ACC112 (cell line): ENCODE measurements at regions not wholly inside any gene's neighbourhood (a gene's known extent, or its start where the extent isn't known, plus 50 kb on each side); places are given as distances from the start of the nearest gene placed in this dataset.
A peak's percentile ranks its signal among the peaks of the same experiment; 100 is the strongest.

ENCODE experiments used
- H2AFZ ChIP-seq: fragments of 200-600 bp; sonication (generic); one replicate; pipeline ENCODE4 v1.6.0; 2017; ENCODE audit warnings: antibody characterized with exemption, low read length; ENCODE audit not compliant: unreplicated experiment
- H3K27ac ChIP-seq: fragments of 200-600 bp; sonication (generic); 2 replicates; pipeline ENCODE4 v1.5.1; 2014; ENCODE audit warnings: low read depth, mild to moderate bottlenecking, antibody characterized with exemption, low read length, moderate library complexity
- H3K27me3 ChIP-seq: fragments of 200-600 bp; sonication (generic); 2 replicates; pipeline ENCODE4 v1.6.1; 2014; ENCODE audit warnings: mild to moderate bottlenecking, antibody characterized with exemption, low read length, moderate library complexity, mixed read lengths; ENCODE audit not compliant: insufficient read depth
- H3K36me3 ChIP-seq: fragments of 200-600 bp; sonication (generic); 2 replicates; pipeline ENCODE4 v1.6.1; 2016; ENCODE audit warnings: mild to moderate bottlenecking, antibody characterized with exemption, low read length, moderate library complexity, mixed read lengths; ENCODE audit not compliant: insufficient read depth
- H3K4me1 ChIP-seq: fragments of 200-600 bp; sonication (generic); one replicate; pipeline ENCODE4 v1.6.1; 2016; ENCODE audit warnings: low read length, mixed read lengths; ENCODE audit not compliant: insufficient read depth, unreplicated experiment, control insufficient read depth
- H3K4me3 ChIP-seq: fragments of 200-600 bp; sonication (generic); 2 replicates; pipeline ENCODE4 v1.5.1; 2014; ENCODE audit warnings: mild to moderate bottlenecking, low read depth, low read length
- H3K79me2 ChIP-seq: fragments of 200-600 bp; sonication (generic); one replicate; pipeline ENCODE4 v1.6.0; 2016; ENCODE audit warnings: low read length; ENCODE audit not compliant: control insufficient read depth, unreplicated experiment, insufficient read depth

- Histone ChIP-seq H3K79me2 (no peaks in the 10 kb centered on the region), H3K27me3 (no peaks in the 10 kb centered on the region), H3K27ac (no peak overlapping the region), H3K4me1 (no peaks in the 10 kb centered on the region), H3K4me3 (no peak overlapping the region), H2AFZ (no peak overlapping the region), H3K36me3 (no peaks in the 10 kb centered on the region)
These were observed 525.4 kb upstream of the TLE4 start for GRCh38 chr9:79046401-79046800.

DNA sequence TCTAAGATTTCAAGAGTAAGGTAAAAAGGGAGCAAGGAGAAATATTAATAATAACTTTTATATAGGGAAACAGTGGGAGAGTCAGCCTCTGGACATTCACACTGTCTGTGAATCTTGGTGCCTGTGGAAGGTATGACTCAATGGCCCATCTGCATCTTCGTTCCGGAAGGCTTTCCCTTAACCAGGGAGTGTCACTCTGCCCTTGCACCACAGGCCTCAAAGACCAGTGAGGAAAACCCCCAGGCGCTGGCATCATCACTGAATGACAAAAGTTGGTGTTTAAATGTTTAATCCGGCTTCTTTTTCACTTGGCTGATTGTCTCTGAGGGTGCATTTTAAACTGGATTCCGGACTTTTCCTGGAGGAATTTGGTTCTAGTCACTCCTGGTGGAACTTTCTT, 522.4 kb upstream of the TLE4 start:
- H3K4me1 ChIP-seq, result peaks cover 5% of the 10 kb centered on the region
- no peak overlapping the region for H2AFZ ChIP-seq
- no peaks in the 10 kb centered on the region for H3K27me3 ChIP-seq
- no peak overlapping the region for H3K27ac ChIP-seq
- H3K79me2 ChIP-seq, result no peaks in the 10 kb centered on the region
- H3K36me3 ChIP-seq, result no peaks in the 10 kb centered on the region
- H3K4me3 ChIP-seq, result no peak overlapping the region

- Histone ChIP-seq H2AFZ (no peak overlapping the region), H3K27ac (no peak overlapping the region), H3K36me3 (no peaks in the 10 kb centered on the region), H3K27me3 (no peaks in the 10 kb centered on the region), H3K4me3 (no peak overlapping the region), H3K79me2 (no peaks in the 10 kb centered on the region), H3K4me1 (peaks cover 9% of the 10 kb centered on the region)
These were observed 518.2 kb upstream of the TLE4 start for GRCh38 chr9:79053598-79053997.

GRCh38 chr9:79054500-79054899, 517.3 kb upstream of the TLE4 start:
- Histone ChIP-seq H3K27ac (no peak overlapping the region), H2AFZ (no peak overlapping the region)

GRCh38 chr9:79056041-79056440, 515.7 kb upstream of the TLE4 start:
- Histone ChIP-seq H3K4me1 (peaks cover 9% of the 10 kb centered on the region), H2AFZ (no peak overlapping the region), H3K4me3 (no peak overlapping the region), H3K36me3 (no peaks in the 10 kb centered on the region), H3K79me2 (no peaks in the 10 kb centered on the region), H3K27ac (no peak overlapping the region), H3K27me3 (no peaks in the 10 kb centered on the region)

More at GRCh38 chr9:79054500-79054899, 517.3 kb upstream of the TLE4 start:
- Histone ChIP-seq H3K79me2 (no peaks in the 10 kb centered on the region), H3K4me3 (no peak overlapping the region), H3K27me3 (no peaks in the 10 kb centered on the region), H3K4me1 (peaks cover 9% of the 10 kb centered on the region), H3K36me3 (no peaks in the 10 kb centered on the region)

- no peak overlapping the region for H3K27ac ChIP-seq
These were observed 514.2 kb upstream of the TLE4 start for GRCh38 chr9:79057576-79057975.

GRCh38 chr9:79060766-79061165, 511.0 kb upstream of the TLE4 start:
- H2AFZ ChIP-seq, result no peak overlapping the region
- no peaks in the 10 kb centered on the region for H3K79me2 ChIP-seq
- H3K36me3 ChIP-seq, result no peaks in the 10 kb centered on the region
- H3K27ac ChIP-seq, result no peak overlapping the region
- no peak overlapping the region for H3K4me3 ChIP-seq
- H3K27me3 ChIP-seq, result no peaks in the 10 kb centered on the region
- H3K4me1 ChIP-seq, result no peaks in the 10 kb centered on the region

More at GRCh38 chr9:79057576-79057975, 514.2 kb upstream of the TLE4 start:
- H3K4me1 ChIP-seq, result peaks cover 9% of the 10 kb centered on the region
- H3K36me3 ChIP-seq, result no peaks in the 10 kb centered on the region
- no peaks in the 10 kb centered on the region for H3K79me2 ChIP-seq
- H2AFZ ChIP-seq, result no peak overlapping the region
- H3K4me3 ChIP-seq, result no peak overlapping the region
- no peaks in the 10 kb centered on the region for H3K27me3 ChIP-seq

DNA sequence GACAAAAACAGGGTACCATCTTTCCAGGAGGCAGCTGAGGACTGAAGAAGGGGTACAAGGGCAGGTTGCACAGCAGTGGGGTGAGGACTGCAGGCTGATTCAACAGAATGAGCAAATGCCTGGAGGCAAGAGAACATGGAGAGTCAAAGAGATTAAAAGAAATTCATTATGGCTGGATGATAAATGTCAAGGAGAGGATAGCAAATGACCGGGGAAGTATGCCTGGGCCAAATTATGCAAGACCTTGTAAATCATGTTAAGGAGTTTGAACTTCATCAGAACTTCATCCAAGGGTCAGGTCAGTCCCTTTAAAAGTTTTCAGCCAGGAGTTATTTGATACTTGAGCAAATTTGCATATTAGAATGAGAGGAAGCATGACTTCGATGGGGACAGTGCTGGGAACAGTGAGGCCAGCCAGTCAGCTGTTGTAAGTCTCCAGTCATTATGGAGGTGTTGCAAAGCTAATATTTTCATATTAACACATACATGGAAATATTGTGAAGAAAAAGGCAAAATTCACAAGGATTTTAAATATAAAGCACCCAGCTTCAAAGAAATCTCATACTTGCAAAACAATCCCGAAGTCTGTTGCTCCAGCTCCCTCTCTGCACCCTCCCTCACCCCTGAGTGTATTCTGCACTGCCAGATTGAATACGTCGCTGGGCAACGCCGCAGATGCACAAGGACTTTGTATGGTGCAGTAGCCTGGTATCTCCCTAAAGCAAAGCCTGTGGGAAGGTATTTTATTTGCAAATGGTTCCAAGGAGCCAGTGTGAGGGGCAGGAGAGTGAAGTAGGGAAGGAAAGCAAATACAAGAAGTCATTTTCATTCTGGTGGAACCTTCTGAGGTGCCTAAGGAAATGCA, 509.8 kb upstream of the TLE4 start:
- Histone ChIP-seq H3K79me2 (no peaks in the 10 kb centered on the region), H3K36me3 (no peaks in the 10 kb centered on the region), H2AFZ (no peak overlapping the region), H3K27ac (no peak overlapping the region), H3K27me3 (no peaks in the 10 kb centered on the region), H3K4me1 (no peaks in the 10 kb centered on the region), H3K4me3 (no peak overlapping the region)

GRCh38 chr9:79073201-79073600, 498.6 kb upstream of the TLE4 start:
- no peak overlapping the region for H3K4me3 ChIP-seq
- H3K79me2 ChIP-seq, result no peaks in the 10 kb centered on the region
- no peaks in the 10 kb centered on the region for H3K4me1 ChIP-seq
- H2AFZ ChIP-seq, result no peak overlapping the region
- no peaks in the 10 kb centered on the region for H3K36me3 ChIP-seq
- no peak overlapping the region for H3K27ac ChIP-seq
- no peaks in the 10 kb centered on the region for H3K27me3 ChIP-seq

DNA sequence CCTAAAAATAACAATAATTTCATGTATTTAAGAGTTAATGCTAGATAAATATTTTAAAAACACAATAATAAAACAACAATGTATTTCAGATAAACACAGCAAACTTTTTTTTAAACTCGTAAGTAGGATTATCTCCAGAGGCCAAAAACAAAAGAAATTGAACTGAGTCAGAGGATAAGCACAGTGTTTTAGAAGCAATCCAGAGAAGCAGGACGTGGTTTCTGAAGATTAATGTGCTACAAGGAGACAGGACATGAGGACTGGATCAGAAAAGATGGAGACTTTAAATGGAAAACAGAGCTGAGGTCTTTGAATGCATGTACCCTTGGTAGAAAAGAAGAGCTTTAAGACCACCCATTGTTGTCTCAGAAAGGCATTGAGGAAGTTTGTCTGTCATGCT, 491.2 kb upstream of the TLE4 start:
- Histone ChIP-seq H3K36me3 (no peaks in the 10 kb centered on the region), H3K27me3 (no peaks in the 10 kb centered on the region), H3K79me2 (no peaks in the 10 kb centered on the region), H3K27ac (no peak overlapping the region), H3K4me1 (no peaks in the 10 kb centered on the region), H2AFZ (peak overlapping the region; percentile 69), H3K4me3 (no peak overlapping the region)

DNA sequence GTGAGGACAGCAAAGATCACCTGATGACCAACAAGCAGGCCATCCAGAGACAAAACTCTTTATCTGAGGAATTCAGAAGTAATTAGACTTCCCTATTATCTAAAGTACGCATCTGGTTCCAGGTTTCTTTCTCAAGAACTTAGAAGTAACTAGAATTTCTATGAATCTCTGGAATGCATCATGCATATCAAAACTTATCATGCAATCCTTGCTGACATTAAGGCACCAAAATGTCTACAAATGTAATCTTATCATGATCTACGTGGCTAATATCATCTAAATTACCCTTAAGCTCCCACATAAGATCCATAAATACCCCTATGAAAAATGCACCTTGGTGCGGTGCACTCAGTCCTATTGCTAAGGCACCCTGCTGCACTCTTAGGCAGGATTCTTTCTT, 488.1 kb upstream of the TLE4 start:
- H2AFZ ChIP-seq, result no peak overlapping the region
- H3K4me3 ChIP-seq, result no peak overlapping the region
- no peaks in the 10 kb centered on the region for H3K36me3 ChIP-seq
- no peaks in the 10 kb centered on the region for H3K27me3 ChIP-seq
- no peak overlapping the region for H3K27ac ChIP-seq
- H3K4me1 ChIP-seq, result no peaks in the 10 kb centered on the region
- no peaks in the 10 kb centered on the region for H3K79me2 ChIP-seq
